ENCODE measurements at regions not wholly inside any gene's neighbourhood (a gene's known extent, or its start where the extent isn't known, plus 50 kb on each side); places are given as distances from the start of the nearest gene placed in this dataset.

DNA sequence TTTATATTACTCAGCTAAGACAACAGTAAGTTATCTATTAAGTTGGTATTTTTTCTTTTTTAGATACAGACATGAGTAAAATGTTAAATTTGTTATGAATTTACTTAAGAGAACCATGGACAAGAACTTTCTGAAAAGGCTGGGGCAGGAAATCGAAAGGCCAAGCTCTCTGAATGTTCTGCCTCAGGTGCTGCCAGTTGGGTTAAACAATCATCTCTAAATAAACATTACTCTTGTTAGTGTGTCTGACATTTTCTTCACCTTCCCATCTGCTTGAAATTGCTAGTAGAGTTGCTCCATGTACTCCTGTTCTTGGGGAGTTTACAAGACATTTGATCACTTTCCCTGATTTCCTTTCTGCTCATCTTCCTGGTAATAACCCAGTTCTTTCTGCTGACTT, 87.5 kb downstream of the ANKRD7 start:
- DNase-seq (ENCODE audit: low spot score): no peak
- no peak overlapping the region for H3K9ac ChIP-seq (ENCODE audit: low read depth in 1 of 2, low read length in 2 of 2)
- no peaks in the 10 kb centered on the region for H3K9me3 ChIP-seq (ENCODE audit: control insufficient read depth in 4 of 4, low read length in 3 of 4)
- no peak for TF ChIP-seq NR2F2 (IDR thresholded peaks at IDR 0.05)
- TF ChIP-seq, protein P1, sequence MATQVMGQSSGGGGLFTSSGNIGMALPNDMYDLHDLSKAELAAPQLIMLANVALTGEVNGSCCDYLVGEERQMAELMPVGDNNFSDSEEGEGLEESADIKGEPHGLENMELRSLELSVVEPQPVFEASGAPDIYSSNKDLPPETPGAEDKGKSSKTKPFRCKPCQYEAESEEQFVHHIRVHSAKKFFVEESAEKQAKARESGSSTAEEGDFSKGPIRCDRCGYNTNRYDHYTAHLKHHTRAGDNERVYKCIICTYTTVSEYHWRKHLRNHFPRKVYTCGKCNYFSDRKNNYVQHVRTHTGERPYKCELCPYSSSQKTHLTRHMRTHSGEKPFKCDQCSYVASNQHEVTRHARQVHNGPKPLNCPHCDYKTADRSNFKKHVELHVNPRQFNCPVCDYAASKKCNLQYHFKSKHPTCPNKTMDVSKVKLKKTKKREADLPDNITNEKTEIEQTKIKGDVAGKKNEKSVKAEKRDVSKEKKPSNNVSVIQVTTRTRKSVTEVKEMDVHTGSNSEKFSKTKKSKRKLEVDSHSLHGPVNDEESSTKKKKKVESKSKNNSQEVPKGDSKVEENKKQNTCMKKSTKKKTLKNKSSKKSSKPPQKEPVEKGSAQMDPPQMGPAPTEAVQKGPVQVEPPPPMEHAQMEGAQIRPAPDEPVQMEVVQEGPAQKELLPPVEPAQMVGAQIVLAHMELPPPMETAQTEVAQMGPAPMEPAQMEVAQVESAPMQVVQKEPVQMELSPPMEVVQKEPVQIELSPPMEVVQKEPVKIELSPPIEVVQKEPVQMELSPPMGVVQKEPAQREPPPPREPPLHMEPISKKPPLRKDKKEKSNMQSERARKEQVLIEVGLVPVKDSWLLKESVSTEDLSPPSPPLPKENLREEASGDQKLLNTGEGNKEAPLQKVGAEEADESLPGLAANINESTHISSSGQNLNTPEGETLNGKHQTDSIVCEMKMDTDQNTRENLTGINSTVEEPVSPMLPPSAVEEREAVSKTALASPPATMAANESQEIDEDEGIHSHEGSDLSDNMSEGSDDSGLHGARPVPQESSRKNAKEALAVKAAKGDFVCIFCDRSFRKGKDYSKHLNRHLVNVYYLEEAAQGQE (IDR thresholded peaks at IDR 0.05): no peak
- no peak for TF ChIP-seq HNF4A (conservative IDR thresholded peaks at IDR 0.05)
- no peak for TF ChIP-seq FOXA2 (IDR thresholded peaks at IDR 0.05)
- TF ChIP-seq TAF1 (conservative IDR thresholded peaks at IDR 0.05): no peak
- TF ChIP-seq HNF4G (IDR thresholded peaks at IDR 0.05): no peak
- no peak for TF ChIP-seq FOXA1 (IDR thresholded peaks at IDR 0.05)
- TF ChIP-seq GABPA (IDR thresholded peaks at IDR 0.05 in 1 of 2, conservative IDR thresholded peaks at IDR 0.05 in 1 of 2): no peak
- TF ChIP-seq SP1 (IDR thresholded peaks at IDR 0.05): no peak
- TF ChIP-seq, protein P2, sequence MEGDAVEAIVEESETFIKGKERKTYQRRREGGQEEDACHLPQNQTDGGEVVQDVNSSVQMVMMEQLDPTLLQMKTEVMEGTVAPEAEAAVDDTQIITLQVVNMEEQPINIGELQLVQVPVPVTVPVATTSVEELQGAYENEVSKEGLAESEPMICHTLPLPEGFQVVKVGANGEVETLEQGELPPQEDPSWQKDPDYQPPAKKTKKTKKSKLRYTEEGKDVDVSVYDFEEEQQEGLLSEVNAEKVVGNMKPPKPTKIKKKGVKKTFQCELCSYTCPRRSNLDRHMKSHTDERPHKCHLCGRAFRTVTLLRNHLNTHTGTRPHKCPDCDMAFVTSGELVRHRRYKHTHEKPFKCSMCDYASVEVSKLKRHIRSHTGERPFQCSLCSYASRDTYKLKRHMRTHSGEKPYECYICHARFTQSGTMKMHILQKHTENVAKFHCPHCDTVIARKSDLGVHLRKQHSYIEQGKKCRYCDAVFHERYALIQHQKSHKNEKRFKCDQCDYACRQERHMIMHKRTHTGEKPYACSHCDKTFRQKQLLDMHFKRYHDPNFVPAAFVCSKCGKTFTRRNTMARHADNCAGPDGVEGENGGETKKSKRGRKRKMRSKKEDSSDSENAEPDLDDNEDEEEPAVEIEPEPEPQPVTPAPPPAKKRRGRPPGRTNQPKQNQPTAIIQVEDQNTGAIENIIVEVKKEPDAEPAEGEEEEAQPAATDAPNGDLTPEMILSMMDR (IDR thresholded peaks at IDR 0.05; ENCODE audit: low read depth, low read length, missing input control): no peak
- no peak for TF ChIP-seq RAD21 (IDR thresholded peaks at IDR 0.05)
- TF ChIP-seq JUND (IDR thresholded peaks at IDR 0.05): no peak
- TF ChIP-seq, protein P3, sequence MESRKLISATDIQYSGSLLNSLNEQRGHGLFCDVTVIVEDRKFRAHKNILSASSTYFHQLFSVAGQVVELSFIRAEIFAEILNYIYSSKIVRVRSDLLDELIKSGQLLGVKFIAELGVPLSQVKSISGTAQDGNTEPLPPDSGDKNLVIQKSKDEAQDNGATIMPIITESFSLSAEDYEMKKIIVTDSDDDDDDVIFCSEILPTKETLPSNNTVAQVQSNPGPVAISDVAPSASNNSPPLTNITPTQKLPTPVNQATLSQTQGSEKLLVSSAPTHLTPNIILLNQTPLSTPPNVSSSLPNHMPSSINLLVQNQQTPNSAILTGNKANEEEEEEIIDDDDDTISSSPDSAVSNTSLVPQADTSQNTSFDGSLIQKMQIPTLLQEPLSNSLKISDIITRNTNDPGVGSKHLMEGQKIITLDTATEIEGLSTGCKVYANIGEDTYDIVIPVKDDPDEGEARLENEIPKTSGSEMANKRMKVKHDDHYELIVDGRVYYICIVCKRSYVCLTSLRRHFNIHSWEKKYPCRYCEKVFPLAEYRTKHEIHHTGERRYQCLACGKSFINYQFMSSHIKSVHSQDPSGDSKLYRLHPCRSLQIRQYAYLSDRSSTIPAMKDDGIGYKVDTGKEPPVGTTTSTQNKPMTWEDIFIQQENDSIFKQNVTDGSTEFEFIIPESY (IDR thresholded peaks at IDR 0.05): no peak
- TF ChIP-seq EGR1 (IDR thresholded peaks at IDR 0.05; ENCODE audit: low read depth in 2 of 2): no peak
- TF ChIP-seq YY1 (IDR thresholded peaks at IDR 0.05): no peak
- TF ChIP-seq, protein P4, sequence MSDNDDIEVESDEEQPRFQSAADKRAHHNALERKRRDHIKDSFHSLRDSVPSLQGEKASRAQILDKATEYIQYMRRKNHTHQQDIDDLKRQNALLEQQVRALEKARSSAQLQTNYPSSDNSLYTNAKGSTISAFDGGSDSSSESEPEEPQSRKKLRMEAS (IDR thresholded peaks at IDR 0.05): no peak
- TF ChIP-seq, protein P5, sequence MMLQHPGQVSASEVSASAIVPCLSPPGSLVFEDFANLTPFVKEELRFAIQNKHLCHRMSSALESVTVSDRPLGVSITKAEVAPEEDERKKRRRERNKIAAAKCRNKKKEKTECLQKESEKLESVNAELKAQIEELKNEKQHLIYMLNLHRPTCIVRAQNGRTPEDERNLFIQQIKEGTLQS (IDR thresholded peaks at IDR 0.05): no peak
- TF ChIP-seq RXRA (IDR thresholded peaks at IDR 0.05): no peak
- no peaks in the 10 kb centered on the region for H3K27me3 ChIP-seq (ENCODE audit: control insufficient read depth in 4 of 4, insufficient read depth in 4 of 4, low read length in 3 of 4)
- no peaks in the 10 kb centered on the region for H3K4me1 ChIP-seq (ENCODE audit: control insufficient read depth in 4 of 4, insufficient read depth in 4 of 4, low read length in 3 of 4)
- 35% methylated on average over 1 of the region's 1 CpG for WGBS
- H3K36me3 ChIP-seq (ENCODE audit: control insufficient read depth in 4 of 4, insufficient read depth in 3 of 4, low read depth in 1 of 4, low read length in 3 of 4): no peaks in the 10 kb centered on the region
- H3K4me3 ChIP-seq (ENCODE audit: low read depth in 1 of 3, low read length in 3 of 3): no peak overlapping the region
- no peak overlapping the region for H3K27ac ChIP-seq (ENCODE audit: low read depth in 1 of 2, low read length in 2 of 2)

Data from liver (tissue), 8 donors.